ENCODE measurements at regions not wholly inside any gene's neighbourhood (a gene's known extent, or its start where the extent isn't known, plus 50 kb on each side); places are given as distances from the start of the nearest gene placed in this dataset.

DNA sequence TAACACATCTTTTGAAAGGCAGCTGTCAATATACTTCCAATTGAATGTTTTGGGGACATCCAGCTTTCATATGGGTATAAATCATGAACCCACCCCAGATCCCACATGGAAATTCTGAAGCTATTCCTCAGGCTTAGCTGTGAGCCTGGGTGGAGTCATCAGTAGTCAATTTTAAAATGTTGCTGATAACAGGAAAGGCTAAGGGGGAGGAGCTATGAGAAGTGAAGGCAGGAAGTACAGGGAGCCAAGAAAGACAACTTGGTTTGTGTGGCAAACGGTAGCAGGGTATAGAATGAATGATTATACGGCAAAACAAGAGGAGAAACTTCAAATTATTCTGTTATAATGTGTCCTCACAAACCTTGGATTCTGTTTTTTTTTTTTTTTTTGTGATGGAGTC, 108.6 kb downstream of the QPCT start:
- H3K36me3 ChIP-seq (ENCODE audit: insufficient read depth in 1 of 2, low read depth in 1 of 2), result no peaks in the 10 kb centered on the region
- WGBS, 3 donors, result 77 to 84% (median 77%) methylated on average over 2 of the region's 2 CpGs

GRCh38 chr2:37454851-37455762, 110.7 kb downstream of the QPCT start:
- ATAC-seq, result no peak
- DNase-seq, result no peak
- no peaks in the 10 kb centered on the region for H3K27me3 ChIP-seq (ENCODE audit: insufficient read depth in 3 of 3, low read length in 2 of 3)
- TF ChIP-seq CTCF (IDR thresholded peaks at IDR 0.05), result no peak
- H3K9me3 ChIP-seq, result no peaks in the 10 kb centered on the region
- H3K36me3 ChIP-seq (ENCODE audit: insufficient read depth in 1 of 2, low read depth in 1 of 2), result no peaks in the 10 kb centered on the region
- WGBS, 3 donors, result 72 to 79% (median 74%) methylated on average over 5 of the region's 5 CpGs
- no peak overlapping the region for H3K27ac ChIP-seq
- no peaks in the 10 kb centered on the region for H3K4me1 ChIP-seq
- H3K4me3 ChIP-seq, result no peak overlapping the region
- intact Hi-C loops (cut with DNase I), result no loop called here

More for the DNA sequence above, 108.6 kb downstream of the QPCT start:
- DNase-seq (no peak), ATAC-seq (no peak)
- intact Hi-C loops (cut with DNase I), result no loop called here
- no peak overlapping the region for H3K4me3 ChIP-seq
- no peaks in the 10 kb centered on the region for H3K9me3 ChIP-seq
- no peaks in the 10 kb centered on the region for H3K4me1 ChIP-seq
- H3K27ac ChIP-seq, result no peak overlapping the region
- no peak for TF ChIP-seq CTCF (IDR thresholded peaks at IDR 0.05)
- H3K27me3 ChIP-seq (ENCODE audit: insufficient read depth in 3 of 3, low read length in 2 of 3), result no peaks in the 10 kb centered on the region

DNA sequence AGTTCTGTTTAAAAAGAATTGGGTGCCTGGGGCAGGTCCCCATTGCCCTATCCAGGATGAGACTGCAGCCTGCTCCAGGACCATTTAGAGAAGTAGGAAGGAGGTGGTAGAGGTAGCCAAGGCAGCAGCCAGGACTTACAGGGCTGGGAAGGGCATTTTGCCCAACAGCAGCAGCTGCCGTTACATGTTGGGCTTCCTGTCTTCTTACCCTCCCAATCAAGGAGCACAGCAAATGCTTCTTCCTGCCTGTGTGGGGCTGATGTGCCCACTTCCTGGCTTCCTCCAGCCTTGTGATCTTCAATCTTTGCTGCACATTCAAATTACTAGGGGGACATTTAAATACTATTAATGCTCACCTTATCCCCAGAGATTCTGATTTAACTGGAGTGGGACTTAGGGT, 112.0 kb downstream of the QPCT start:
- 0 to 18% (median 13%) methylated on average over 1 of the region's 1 CpG for WGBS, 3 donors
- no peak overlapping the region for H3K27ac ChIP-seq

GRCh38 chr2:37457401-37457901, 113.0 kb downstream of the QPCT start:
- 82 to 92% (median 90%) methylated on average over 9 of the region's 9 CpGs for WGBS, 3 donors
- Histone ChIP-seq H3K27me3 (ENCODE audit: insufficient read depth in 3 of 3, low read length in 2 of 3) (no peaks in the 10 kb centered on the region), H3K27ac (no peak overlapping the region), H3K4me3 (no peak overlapping the region), H3K4me1 (no peaks in the 10 kb centered on the region), H3K36me3 (ENCODE audit: insufficient read depth in 1 of 2, low read depth in 1 of 2) (no peaks in the 10 kb centered on the region), H3K9me3 (no peaks in the 10 kb centered on the region)
- no peak for TF ChIP-seq CTCF (IDR thresholded peaks at IDR 0.05)
- ATAC-seq, result no peak
- no peak for DNase-seq
- intact Hi-C loops (cut with DNase I), result no loop called here

More for the DNA sequence above, 112.0 kb downstream of the QPCT start:
- Histone ChIP-seq H3K4me3 (no peak overlapping the region), H3K9me3 (no peaks in the 10 kb centered on the region), H3K4me1 (no peaks in the 10 kb centered on the region), H3K36me3 (ENCODE audit: insufficient read depth in 1 of 2, low read depth in 1 of 2) (no peaks in the 10 kb centered on the region), H3K27me3 (ENCODE audit: insufficient read depth in 3 of 3, low read length in 2 of 3) (no peaks in the 10 kb centered on the region)
- ATAC-seq (peak in 3 of 4 donors; percentile 33 to 76 (median 68)), DNase-seq (peak in 1 of 2 donors; percentile 42)
- no peak for TF ChIP-seq CTCF (IDR thresholded peaks at IDR 0.05)
- intact Hi-C loops (cut with DNase I), result no loop called here

Measured in psoas muscle (tissue), 7 donors.